GM06990 (cell line): ENCODE measurements at regions not wholly inside any gene's neighbourhood (a gene's known extent, or its start where the extent isn't known, plus 50 kb on each side); places are given as distances from the start of the nearest gene placed in this dataset.

Experiments used
- DNase-seq: peaks from one replicate; pipeline ENCODE4 v3.0.0-alpha.2; 2011; ENCODE audit not compliant: insufficient read length; ENCODE audit errors: extremely low read depth
- H3K27me3 ChIP-seq: replicated peaks from 2 replicates; pipeline ENCODE4 v1.6.0; 2011; ENCODE audit warnings: low read length; ENCODE audit not compliant: control insufficient read depth, insufficient read depth
- H3K36me3 ChIP-seq: 2 replicates; pipeline ENCODE4 v1.5.1; 2011; ENCODE audit warnings: low read length; ENCODE audit not compliant: control insufficient read depth, insufficient read depth
- H3K4me3 ChIP-seq: replicated peaks from 2 replicates; pipeline ENCODE4 v1.5.1; 2011; ENCODE audit warnings: low read depth, mild to moderate bottlenecking, control low read depth, low read length
- CTCF ChIP-seq: IDR thresholded peaks from 2 replicates; pipeline ENCODE4 v1.5.1; 2011; ENCODE audit warnings: low read length, control low read depth, mild to moderate bottlenecking, inconsistent platforms; ENCODE audit not compliant: insufficient read depth, poor library complexity, severe bottlenecking

GRCh38 chrX:25067271-25068172, 51.8 kb upstream of the ARX start:
- no peaks in the 10 kb centered on the region for H3K36me3 ChIP-seq
- peak; percentile 3 for DNase-seq
- TF ChIP-seq CTCF, result no peak
- no peak overlapping the region for H3K4me3 ChIP-seq
- no peaks in the 10 kb centered on the region for H3K27me3 ChIP-seq

GRCh38 chrX:25066131-25066530, 50.4 kb upstream of the ARX start:
- no peaks in the 10 kb centered on the region for H3K27me3 ChIP-seq
- no peaks in the 10 kb centered on the region for H3K36me3 ChIP-seq
- no peak for DNase-seq
- H3K4me3 ChIP-seq, result no peak overlapping the region
- TF ChIP-seq CTCF, result no peak
